Ascending aorta (tissue), 2 donors: ENCODE measurements at regions not wholly inside any gene's neighbourhood (a gene's known extent, or its start where the extent isn't known, plus 50 kb on each side); places are given as distances from the start of the nearest gene placed in this dataset.

Experiments used
- DNase-seq, 2 donors: peaks; one replicate each; pipeline ENCODE4 v3.0.0-alpha.2; 2019; ENCODE audit warnings: low spot score in 2 of 2
- H3K27ac ChIP-seq, 2 donors: fragments of 200-600 bp; sonication (generic); one replicate each; pipeline ENCODE4 v1.5.1; 2016 to 2017; ENCODE audit warnings: mild to moderate bottlenecking in 1 of 2
- H3K27me3 ChIP-seq: fragments of 200-600 bp; sonication (generic); one replicate; pipeline ENCODE4 v1.5.1; 2017
- H3K36me3 ChIP-seq, 2 donors: fragments of 200-600 bp; sonication (generic); one replicate each; pipeline ENCODE4 v1.5.1; 2016
- H3K4me1 ChIP-seq, 2 donors: fragments of 200-600 bp; sonication (generic); one replicate each; pipeline ENCODE4 v1.5.1; 2016 to 2017; ENCODE audit warnings: mild to moderate bottlenecking in 1 of 2
- H3K4me3 ChIP-seq, 2 donors: fragments of 200-600 bp; sonication (generic); one replicate each; pipeline ENCODE4 v1.5.1; 2016 to 2017; ENCODE audit warnings: mild to moderate bottlenecking in 1 of 2
- H3K9me3 ChIP-seq, 2 donors: fragments of 200-600 bp; sonication (generic); one replicate each; pipeline ENCODE4 v1.5.1; 2016
- intact Hi-C: fragments of 100-400 bp; cut with DNase I; formaldehyde crosslinking; loops from one replicate; pipeline ENCODE4 v1.15.1; 2023
- TF ChIP-seq, protein P1 (sequence below), 3 experiments: fragments of 200-600 bp in 2 of 3; fragments of 450-650 bp in 1 of 3; sonication (generic) in 2 of 3; IDR thresholded peaks; one replicate each; pipeline ENCODE4 v1.5.1; 2016 to 2019; ENCODE audit warnings: antibody characterized with exemption in 3 of 3, mild to moderate bottlenecking in 1 of 3, moderate library complexity in 1 of 3

DNA sequence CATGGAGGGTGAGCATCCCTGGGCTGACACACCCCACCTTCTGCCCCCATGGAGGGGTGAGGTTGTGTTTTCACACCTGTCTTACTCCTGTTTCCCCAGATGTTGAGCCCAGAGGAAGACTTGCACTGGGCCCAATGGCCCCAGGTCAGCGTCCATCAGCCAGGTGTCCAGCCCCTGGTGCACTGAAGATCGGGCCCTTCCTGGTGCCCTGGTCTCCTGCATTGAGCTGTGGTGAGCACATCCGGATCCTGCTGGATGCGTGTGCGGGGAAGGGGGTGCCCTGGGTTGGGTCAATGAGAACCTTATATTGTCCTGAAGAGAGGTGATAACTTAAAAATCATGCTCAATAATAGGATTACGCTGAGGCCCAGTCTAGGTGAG lies 227.3 kb downstream of the SNRPN start:
- Histone ChIP-seq H3K4me1 (no peaks in the 10 kb centered on the region), H3K4me3 (no peak overlapping the region), H3K27me3 (no peaks in the 10 kb centered on the region), H3K27ac (no peak overlapping the region), H3K36me3 (no peaks in the 10 kb centered on the region), H3K9me3 (peaks cover 0 to 4% of the 10 kb centered on the region in 2 donors)
- TF ChIP-seq, protein P1, sequence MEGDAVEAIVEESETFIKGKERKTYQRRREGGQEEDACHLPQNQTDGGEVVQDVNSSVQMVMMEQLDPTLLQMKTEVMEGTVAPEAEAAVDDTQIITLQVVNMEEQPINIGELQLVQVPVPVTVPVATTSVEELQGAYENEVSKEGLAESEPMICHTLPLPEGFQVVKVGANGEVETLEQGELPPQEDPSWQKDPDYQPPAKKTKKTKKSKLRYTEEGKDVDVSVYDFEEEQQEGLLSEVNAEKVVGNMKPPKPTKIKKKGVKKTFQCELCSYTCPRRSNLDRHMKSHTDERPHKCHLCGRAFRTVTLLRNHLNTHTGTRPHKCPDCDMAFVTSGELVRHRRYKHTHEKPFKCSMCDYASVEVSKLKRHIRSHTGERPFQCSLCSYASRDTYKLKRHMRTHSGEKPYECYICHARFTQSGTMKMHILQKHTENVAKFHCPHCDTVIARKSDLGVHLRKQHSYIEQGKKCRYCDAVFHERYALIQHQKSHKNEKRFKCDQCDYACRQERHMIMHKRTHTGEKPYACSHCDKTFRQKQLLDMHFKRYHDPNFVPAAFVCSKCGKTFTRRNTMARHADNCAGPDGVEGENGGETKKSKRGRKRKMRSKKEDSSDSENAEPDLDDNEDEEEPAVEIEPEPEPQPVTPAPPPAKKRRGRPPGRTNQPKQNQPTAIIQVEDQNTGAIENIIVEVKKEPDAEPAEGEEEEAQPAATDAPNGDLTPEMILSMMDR (IDR thresholded peaks at IDR 0.05), result no peak
- DNase-seq, result peak in 1 of 2 donors; percentile 27
- intact Hi-C loops, result no loop called here

DNA sequence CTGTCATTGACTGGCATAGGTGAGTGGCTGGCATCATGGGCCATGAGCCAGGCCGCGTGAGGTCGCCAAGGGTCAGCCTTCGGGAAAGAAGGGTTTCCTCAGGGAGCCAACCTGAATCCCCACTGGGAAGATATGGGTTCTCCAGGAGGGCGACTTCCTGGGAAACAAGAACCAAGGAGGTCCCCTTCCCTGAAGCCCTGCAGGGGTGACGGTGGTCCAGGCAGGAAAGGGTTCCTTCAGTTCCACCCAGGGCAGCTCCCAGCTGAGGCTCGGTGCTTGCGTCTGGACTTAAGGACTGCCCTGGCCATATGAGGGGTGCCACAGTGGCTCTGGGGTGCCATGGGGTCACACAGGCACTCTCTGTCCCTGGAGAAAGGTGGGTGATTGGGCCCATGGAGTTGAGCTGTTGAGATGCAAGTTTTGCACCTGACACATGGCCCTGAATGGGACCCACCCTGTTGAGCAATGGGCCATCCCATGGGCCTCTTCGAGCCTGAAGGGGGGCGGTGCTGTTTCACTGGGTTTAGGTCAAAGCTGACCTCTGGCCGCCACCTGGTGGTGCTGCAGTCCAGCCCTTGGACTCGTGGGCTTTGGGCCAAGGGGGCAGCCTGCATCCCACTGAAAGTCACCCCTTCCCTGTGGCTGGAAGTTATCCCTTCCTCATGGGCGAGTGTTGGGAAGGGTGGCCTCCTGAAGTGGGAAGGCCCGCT lies 228.1 kb downstream of the SNRPN start:
- no peak overlapping the region for H3K4me3 ChIP-seq
- H3K36me3 ChIP-seq, result no peaks in the 10 kb centered on the region
- TF ChIP-seq, protein P1 (IDR thresholded peaks at IDR 0.05), result no peak
- peaks cover 0 to 3% of the 10 kb centered on the region in 2 donors for H3K9me3 ChIP-seq
- H3K27ac ChIP-seq, result no peak overlapping the region
- no peaks in the 10 kb centered on the region for H3K27me3 ChIP-seq
- H3K4me1 ChIP-seq, result no peaks in the 10 kb centered on the region
- peak; percentile 5 to 53 for DNase-seq
- intact Hi-C loops, result no loop called here

DNA sequence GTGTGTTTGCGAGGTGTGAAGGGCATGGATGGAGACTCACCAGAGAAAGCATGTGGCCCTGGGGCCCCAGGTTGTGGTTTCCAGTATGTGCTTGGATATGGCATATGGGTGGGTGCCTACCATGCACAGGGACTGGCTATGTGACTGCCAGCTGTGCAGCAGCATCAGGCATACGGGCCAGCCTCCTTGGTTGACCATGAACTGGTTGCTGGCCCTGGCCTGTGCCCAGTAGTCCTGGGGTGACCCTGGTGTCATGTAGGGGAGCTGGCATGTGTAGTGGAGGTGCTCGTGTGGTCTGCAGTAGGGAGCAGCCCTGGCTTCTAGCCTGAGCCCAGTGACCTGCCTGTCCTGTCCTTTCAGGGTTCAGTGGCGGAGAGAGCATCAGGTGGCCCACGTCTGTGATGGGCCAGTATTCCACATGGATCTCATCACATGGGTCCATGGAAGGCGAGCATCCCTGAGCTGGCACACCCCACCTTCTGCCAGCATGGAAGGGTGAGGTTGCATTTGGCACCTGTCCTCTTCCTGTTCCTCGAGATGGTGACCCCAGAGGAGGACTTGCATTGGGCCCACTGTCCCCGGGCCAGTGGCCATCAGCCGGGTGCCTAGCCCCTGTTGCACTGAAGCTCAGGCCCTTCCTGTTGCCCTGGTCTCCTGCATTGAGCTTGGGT lies 228.9 kb downstream of the SNRPN start:
- Histone ChIP-seq H3K4me3 (no peak overlapping the region), H3K4me1 (no peaks in the 10 kb centered on the region), H3K27me3 (no peaks in the 10 kb centered on the region), H3K9me3 (peaks cover 0 to 3% of the 10 kb centered on the region in 2 donors), H3K27ac (no peak overlapping the region), H3K36me3 (no peaks in the 10 kb centered on the region)
- peak; percentile 5 to 27 for DNase-seq
- intact Hi-C loops, result no loop called here
- TF ChIP-seq, protein P1 (IDR thresholded peaks at IDR 0.05), result no peak

DNA sequence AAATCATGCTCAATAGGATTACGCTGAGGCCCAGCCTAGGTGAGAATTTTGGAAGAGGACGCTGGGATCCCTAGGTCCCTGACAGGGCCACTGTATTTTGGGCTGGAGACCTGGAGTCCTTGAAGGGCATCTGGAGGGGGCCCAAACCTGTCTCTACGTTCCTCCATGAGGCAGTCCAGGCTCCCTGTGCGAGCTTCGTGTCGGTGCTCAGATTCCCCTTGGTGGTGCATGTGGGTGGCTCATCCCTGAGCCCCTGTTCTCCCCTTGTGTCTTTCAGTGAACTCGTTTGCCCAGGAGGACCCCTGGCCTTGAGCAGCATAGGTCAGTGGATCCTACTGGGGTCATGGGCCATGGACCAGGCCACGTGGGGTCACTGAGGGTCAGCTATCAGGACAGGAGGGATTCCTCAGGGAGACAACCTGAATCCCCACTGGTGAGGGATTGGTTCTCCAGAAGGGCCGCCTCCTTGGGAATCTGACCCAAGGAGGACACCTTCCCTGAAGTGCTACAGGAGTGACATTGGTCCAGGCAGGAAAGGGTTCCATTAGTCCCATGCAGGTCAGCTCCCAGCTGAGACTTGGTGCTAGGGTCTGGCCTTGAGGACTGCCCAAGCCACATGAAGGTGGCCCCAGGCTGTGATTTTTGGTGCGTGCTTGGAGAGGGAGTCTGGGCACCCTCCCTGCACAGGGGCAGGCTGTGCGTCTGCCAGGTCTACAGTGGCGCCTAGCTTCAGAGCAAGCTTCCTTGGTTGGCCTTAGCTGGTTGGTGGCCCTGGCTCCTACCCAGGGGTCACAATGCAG lies 229.8 kb downstream of the SNRPN start:
- Histone ChIP-seq H3K9me3 (peaks cover 0 to 3% of the 10 kb centered on the region in 2 donors), H3K4me1 (no peaks in the 10 kb centered on the region), H3K27me3 (no peaks in the 10 kb centered on the region), H3K27ac (no peak overlapping the region), H3K4me3 (no peak overlapping the region), H3K36me3 (no peaks in the 10 kb centered on the region)
- intact Hi-C loops, result no loop called here
- DNase-seq, result peak in 1 of 2 donors; percentile 50
- TF ChIP-seq, protein P1 (IDR thresholded peaks at IDR 0.05), result no peak

DNA sequence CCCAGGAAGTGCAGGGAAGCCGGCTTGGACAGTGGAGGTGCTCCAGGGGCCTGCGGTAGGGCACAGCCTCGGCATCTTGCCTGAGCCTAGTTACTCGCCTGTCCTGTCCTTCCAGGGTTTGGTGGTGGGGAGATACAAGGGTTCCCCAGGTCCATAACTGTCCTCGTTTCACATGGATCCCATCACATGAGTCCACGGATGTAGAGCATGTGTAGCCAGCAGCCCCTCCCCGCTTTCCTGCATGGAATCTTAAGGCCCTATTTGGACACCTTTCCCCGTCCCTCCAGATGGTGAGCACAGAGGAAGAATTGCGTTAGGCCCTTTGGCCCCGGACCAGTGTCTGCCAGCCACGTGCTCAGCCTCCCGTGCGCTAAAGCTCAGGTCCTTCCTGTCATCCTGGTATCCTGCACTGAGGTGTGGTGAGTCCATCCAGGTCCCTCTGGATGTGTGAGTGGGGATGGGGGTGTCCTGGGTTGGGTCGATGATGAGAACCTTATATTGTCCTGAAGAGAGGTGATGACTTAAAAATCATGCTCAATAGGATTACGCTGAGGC lies 230.4 kb downstream of the SNRPN start:
- Histone ChIP-seq H3K4me3 (no peak overlapping the region), H3K36me3 (no peaks in the 10 kb centered on the region), H3K27me3 (no peaks in the 10 kb centered on the region), H3K9me3 (peaks cover 0 to 3% of the 10 kb centered on the region in 2 donors), H3K27ac (no peak overlapping the region), H3K4me1 (no peaks in the 10 kb centered on the region)
- TF ChIP-seq, protein P1 (IDR thresholded peaks at IDR 0.05), result no peak
- intact Hi-C loops, result no loop called here
- DNase-seq, result peak in 1 of 2 donors; percentile 46
